HUES6 (cell line): ENCODE measurements at regions not wholly inside any gene's neighbourhood (a gene's known extent, or its start where the extent isn't known, plus 50 kb on each side); places are given as distances from the start of the nearest gene placed in this dataset.
"Not testable (repeated sequence)": the region's sequence is repeated elsewhere in the genome, so short reads cannot be mapped to it uniquely, and the experiment has no call there.

Experiments used
- H3K27ac ChIP-seq: 2 replicates; pipeline ENCODE4 v1.7.0; 2013; ENCODE audit warnings: low read depth, mild to moderate bottlenecking, low read length, inconsistent platforms
- H3K27me3 ChIP-seq: 2 replicates; pipeline ENCODE4 v1.6.1; 2013; ENCODE audit warnings: low read length; ENCODE audit not compliant: control insufficient read depth, insufficient read depth
- H3K36me3 ChIP-seq: 2 replicates; pipeline ENCODE4 v1.6.1; 2013; ENCODE audit warnings: low read length; ENCODE audit not compliant: control insufficient read depth, insufficient read depth
- H3K4me1 ChIP-seq: 2 replicates; pipeline ENCODE4 v1.6.1; 2013; ENCODE audit warnings: low read length; ENCODE audit not compliant: control insufficient read depth, insufficient read depth
- H3K4me3 ChIP-seq: 2 replicates; pipeline ENCODE4 v1.5.1; 2013; ENCODE audit warnings: low read depth, low read length
- H3K9ac ChIP-seq: one replicate; pipeline ENCODE4 v1.6.1; 2013; ENCODE audit warnings: mild to moderate bottlenecking, low read length
- H3K9me3 ChIP-seq: 2 replicates; pipeline ENCODE4 v1.6.1; 2013; ENCODE audit warnings: low read depth, low read length; ENCODE audit not compliant: control insufficient read depth, insufficient read depth

DNA sequence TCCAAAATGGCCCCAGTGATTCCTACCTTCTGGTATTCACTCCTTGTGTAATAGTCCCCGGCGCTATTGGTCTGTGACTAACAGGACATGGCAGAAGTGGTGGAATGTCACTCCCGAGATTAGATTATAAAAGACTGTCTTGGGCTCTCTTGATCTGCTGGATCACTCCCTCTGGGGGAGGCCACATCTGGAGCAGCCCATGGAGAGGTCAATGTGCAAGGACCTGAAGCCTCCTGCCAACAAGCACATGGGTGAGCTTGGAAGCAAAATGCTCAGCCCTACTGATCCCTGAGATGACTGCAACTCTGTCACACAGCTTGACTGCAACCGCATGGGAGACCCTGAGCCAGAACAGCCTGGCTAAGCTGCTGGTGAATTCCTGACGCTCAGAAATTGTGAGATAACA, 94.3 kb upstream of the GLI2 start:
- Histone ChIP-seq H3K9ac (no peak overlapping the region), H3K9me3 (no peaks in the 10 kb centered on the region), H3K27ac (no peak overlapping the region), H3K36me3 (no peaks in the 10 kb centered on the region), H3K27me3 (peaks cover 21% of the 10 kb centered on the region), H3K4me1 (no peaks in the 10 kb centered on the region), H3K4me3 (no peak overlapping the region)

DNA sequence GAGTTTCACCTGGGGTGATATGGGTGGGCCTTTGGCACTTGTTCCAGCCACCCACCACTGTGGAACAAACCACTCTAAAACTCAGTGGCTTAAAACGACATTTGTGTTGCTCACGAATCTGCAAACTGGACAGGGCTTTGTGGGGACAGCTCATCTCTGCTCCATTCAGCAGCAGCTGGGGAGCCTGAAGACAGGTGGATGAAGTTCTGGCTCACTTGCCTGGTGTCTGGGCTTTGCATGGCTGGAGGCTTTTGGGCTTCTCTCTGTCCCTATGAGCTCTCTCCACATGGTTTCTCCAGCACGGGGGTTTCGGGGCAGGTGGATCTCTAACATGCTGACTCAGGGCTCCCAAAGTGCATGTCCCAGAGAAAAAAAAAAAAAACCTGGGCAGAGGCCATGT, 93.0 kb upstream of the GLI2 start:
- Histone ChIP-seq H3K27ac (no peak overlapping the region), H3K4me1 (0 out of 2 replicates have a peak, but pooled peaks cover 4% of the 10 kb centered on the region), H3K9me3 (no peaks in the 10 kb centered on the region; the same call in 1 of the 2 replicates), H3K9ac (no peak overlapping the region), H3K27me3 (peaks cover 14% of the 10 kb centered on the region; the same call in 1 of the 2 replicates), H3K4me3 (no peak overlapping the region), H3K36me3 (no peaks in the 10 kb centered on the region)

DNA sequence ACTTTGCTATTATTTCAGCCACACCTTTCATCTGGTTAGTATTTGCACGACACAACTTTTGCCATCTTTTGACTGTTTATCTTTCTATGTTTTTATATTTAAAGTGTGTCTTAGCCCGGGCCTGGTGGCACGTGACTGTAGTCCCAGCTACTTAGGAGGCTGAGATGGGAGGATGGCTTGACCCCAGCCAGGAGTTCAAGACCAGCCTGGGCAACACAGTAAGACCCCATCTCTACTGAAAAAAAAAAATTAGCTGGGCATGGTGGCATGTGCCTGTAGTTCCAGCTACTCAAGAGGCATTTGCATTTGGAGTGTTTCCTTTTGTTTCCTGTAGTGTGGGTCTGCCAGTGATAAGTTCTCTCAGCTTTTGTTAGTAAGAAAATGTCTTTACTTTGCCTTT, 88.7 kb upstream of the GLI2 start:
- Histone ChIP-seq H3K4me3 (no peak overlapping the region), H3K9ac (no peak overlapping the region), H3K4me1 (0 out of 2 replicates have a peak, but pooled peaks cover 5% of the 10 kb centered on the region), H3K27ac (no peak overlapping the region), H3K9me3 (peaks cover 26% of the 10 kb centered on the region), H3K36me3 (no peaks in the 10 kb centered on the region), H3K27me3 (peaks cover 3% of the 10 kb centered on the region; the same call in 1 of the 2 replicates)

DNA sequence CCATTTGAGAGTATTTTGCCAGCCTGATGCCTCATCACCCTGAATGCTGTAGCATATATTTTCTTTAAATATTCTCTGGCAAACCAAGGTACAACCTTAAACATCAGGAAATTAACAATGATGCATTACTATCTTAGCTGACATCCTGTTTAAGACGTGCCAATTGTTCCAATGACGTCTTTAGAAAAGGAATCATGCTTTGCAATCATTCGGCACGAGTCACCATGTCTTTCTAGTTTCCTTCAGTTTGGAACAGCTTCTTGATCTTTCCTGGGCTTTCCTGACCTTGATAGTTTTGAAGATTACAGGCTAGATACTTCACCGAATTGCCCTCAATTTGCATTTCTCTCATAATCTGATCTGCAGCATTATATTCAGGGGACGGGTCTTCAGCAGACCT, 88.2 kb upstream of the GLI2 start:
- Histone ChIP-seq H3K9me3 (peaks cover 31% of the 10 kb centered on the region), H3K27me3 (peaks cover 6% of the 10 kb centered on the region), H3K27ac (no peak overlapping the region), H3K4me1 (0 out of 2 replicates have a peak, but pooled peaks cover 5% of the 10 kb centered on the region), H3K4me3 (no peak overlapping the region), H3K9ac (no peak overlapping the region), H3K36me3 (no peaks in the 10 kb centered on the region)

DNA sequence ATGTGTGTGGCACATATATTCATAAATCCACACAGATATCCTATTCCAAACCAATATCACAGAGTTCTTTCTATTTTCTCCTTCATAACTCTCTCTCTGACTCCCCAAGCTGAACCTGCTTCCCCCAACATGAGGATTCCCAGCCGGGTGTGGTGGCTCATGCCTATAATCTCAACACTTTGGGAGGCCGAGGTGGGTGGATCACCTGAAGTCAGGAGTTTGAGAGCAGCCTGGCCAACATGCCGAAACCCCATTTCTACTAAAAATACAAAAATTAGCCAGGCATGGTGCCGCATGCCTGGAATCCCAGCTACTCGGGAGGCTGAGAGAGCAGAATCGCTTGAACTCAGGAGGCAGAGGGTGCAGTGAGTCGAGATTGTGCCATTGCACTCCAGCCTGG, 86.3 kb upstream of the GLI2 start:
- H3K9ac ChIP-seq, H3K4me1 ChIP-seq, H3K36me3 ChIP-seq, H3K4me3 ChIP-seq, H3K27ac ChIP-seq: not testable (repeated sequence)
- Histone ChIP-seq H3K27me3 (peaks cover 16% of the 10 kb centered on the region; the same call in 1 of the 2 replicates), H3K9me3 (peaks cover 31% of the 10 kb centered on the region)

DNA sequence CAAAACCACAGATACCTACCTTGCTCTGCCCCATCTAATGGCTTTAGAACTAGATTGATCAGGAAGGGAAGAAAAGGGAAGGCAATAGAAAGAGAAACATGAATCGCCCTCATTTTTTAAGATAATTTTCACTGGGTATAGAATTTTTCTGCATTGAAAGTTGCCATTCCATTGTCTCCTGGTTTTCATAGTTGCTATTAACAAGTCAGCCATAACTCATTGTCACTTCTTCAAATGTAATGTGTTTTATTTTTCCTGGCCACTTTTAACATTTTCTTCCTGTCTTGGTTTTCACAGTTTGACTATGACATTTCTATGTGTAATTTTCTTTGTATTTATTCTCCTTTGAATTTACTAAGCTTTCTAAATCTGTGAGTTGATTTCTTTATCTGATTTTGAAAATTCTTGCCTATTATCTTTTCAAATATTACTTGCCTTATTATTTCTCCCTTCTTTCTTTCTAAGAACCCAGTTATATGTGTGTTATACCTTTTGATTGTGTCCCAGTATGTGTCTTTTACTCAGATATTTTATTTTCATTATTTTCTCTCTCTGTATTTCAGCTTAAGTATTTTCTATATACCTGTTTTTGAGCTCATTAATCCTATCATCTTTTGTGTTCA, 85.5 kb upstream of the GLI2 start:
- H3K9ac ChIP-seq: no peak overlapping the region
- H3K4me3 ChIP-seq: no peak overlapping the region
- no peak overlapping the region for H3K27ac ChIP-seq
- peaks cover 5% of the 10 kb centered on the region; the same call in 1 of the 2 replicates for H3K4me1 ChIP-seq
- H3K9me3 ChIP-seq: peaks cover 31% of the 10 kb centered on the region
- no peaks in the 10 kb centered on the region for H3K36me3 ChIP-seq
- peaks cover 21% of the 10 kb centered on the region; the same call in 1 of the 2 replicates for H3K27me3 ChIP-seq

DNA sequence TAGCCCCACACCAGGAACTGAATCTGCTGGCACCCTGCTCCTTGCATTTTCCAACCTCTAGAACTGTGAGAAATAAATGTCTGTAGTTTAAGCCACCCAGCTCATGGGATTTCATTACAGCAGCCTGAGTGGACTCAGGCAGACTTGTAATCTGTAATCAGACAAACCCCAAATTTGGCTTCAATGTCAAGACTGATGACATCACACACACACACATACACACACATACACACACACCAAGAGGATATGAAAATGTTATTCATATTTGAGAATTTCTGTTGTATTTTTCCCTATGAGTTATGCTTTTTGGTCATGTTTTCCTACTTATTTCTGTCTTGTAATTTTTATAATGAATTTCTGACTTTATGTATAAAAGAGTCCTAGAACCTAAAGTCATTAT, 83.8 kb upstream of the GLI2 start:
- peaks cover 31% of the 10 kb centered on the region for H3K9me3 ChIP-seq
- H3K9ac ChIP-seq: no peak overlapping the region
- peaks cover 5% of the 10 kb centered on the region; the same call in 1 of the 2 replicates for H3K4me1 ChIP-seq
- H3K27me3 ChIP-seq: peaks cover 32% of the 10 kb centered on the region
- H3K4me3 ChIP-seq: no peak overlapping the region
- H3K27ac ChIP-seq: no peak overlapping the region
- H3K36me3 ChIP-seq: no peaks in the 10 kb centered on the region

DNA sequence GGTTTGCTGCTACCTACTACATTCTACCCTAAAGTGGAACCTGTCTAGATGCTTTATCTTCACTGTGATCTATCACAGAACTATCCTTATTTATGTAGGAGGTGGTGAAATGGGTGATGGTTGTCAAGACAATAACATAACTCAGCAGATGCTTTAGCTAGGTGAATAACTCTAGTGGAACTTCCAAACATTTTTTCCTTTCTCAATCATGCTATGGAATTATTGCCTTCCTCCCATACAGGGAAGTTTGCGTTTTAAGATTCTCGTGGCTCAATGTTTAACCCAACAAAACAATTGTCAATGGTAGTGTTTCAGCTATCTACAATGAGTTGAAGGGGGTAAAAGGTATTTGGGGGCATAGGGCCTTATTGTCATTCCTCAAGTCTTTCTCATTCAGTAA, 82.6 kb upstream of the GLI2 start:
- no peaks in the 10 kb centered on the region; the same call in 1 of the 2 replicates for H3K4me1 ChIP-seq
- H3K9ac ChIP-seq: no peak overlapping the region
- H3K27ac ChIP-seq: no peak overlapping the region
- H3K27me3 ChIP-seq: peaks cover 32% of the 10 kb centered on the region
- no peak overlapping the region for H3K4me3 ChIP-seq
- H3K9me3 ChIP-seq: peaks cover 31% of the 10 kb centered on the region
- no peaks in the 10 kb centered on the region for H3K36me3 ChIP-seq

DNA sequence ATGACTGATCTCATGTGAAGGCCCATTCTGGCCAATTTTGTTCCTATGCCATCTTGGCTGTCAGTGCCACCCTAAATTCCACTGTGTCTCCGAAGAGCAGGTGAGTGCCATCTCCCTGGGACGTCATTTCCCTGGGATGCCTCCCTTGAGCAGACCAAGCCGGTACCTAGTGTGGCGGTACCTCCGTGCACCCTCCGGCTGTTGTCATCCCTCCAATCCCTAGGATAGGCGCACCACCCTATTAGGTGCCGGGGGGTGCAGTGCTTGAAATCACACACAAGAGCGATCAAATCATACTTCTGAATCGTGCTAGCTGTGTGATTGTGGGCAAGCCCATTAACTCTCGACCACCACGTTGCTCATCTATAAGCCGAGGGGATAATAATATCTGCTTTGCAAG, 81.8 kb upstream of the GLI2 start:
- peaks cover 31% of the 10 kb centered on the region for H3K9me3 ChIP-seq
- H3K27ac ChIP-seq: no peak overlapping the region
- H3K36me3 ChIP-seq: no peaks in the 10 kb centered on the region
- no peak overlapping the region; the same call in 1 of the 2 replicates for H3K4me3 ChIP-seq
- no peaks in the 10 kb centered on the region; the same call in 1 of the 2 replicates for H3K4me1 ChIP-seq
- H3K9ac ChIP-seq: no peak overlapping the region
- H3K27me3 ChIP-seq: peaks cover 32% of the 10 kb centered on the region

DNA sequence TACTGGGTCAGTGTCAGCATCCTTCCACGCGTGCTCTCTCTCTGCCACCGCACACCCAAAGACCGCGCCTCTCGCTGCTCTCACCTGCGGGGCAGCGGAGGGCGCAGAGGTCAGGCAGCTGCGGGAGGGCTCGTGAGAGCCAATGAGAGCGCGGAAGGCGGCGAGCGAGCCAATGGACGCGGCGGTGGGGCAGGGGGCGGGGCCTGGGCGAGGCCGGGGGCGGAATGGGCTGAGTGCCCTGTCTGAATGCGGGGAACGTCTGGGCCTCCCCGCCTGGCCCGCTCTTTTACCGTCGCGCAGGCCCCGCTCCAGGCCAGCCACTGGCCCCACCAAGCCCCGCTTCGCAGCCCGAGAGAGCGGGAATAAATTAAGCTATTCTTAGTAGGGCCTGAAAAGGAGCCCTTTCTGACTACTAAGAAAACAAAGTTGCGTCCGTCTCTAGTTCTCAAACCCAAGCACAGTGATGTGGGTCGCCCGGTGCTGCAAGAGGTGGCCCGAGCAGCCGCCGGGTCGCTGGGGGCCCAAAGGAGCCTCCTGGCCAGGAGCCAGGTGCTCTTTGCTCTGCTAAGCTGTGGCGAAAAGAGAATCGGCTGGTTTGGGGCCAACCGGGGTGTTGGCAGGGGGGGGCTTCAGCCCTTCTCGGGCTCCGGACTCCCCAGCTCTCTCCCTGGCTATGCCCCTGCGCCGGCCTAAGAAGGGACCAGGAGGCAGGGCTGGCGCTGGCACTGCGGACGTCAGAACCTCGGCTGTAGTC, 81.1 kb upstream of the GLI2 start:
- no peaks in the 10 kb centered on the region for H3K36me3 ChIP-seq
- no peak overlapping the region for H3K9ac ChIP-seq
- no peaks in the 10 kb centered on the region; the same call in 1 of the 2 replicates for H3K4me1 ChIP-seq
- H3K27ac ChIP-seq: no peak overlapping the region
- H3K27me3 ChIP-seq: peaks cover 37% of the 10 kb centered on the region
- peaks cover 28% of the 10 kb centered on the region for H3K9me3 ChIP-seq
- peak overlapping the region; percentile 32; the same call in 1 of the 2 replicates for H3K4me3 ChIP-seq

DNA sequence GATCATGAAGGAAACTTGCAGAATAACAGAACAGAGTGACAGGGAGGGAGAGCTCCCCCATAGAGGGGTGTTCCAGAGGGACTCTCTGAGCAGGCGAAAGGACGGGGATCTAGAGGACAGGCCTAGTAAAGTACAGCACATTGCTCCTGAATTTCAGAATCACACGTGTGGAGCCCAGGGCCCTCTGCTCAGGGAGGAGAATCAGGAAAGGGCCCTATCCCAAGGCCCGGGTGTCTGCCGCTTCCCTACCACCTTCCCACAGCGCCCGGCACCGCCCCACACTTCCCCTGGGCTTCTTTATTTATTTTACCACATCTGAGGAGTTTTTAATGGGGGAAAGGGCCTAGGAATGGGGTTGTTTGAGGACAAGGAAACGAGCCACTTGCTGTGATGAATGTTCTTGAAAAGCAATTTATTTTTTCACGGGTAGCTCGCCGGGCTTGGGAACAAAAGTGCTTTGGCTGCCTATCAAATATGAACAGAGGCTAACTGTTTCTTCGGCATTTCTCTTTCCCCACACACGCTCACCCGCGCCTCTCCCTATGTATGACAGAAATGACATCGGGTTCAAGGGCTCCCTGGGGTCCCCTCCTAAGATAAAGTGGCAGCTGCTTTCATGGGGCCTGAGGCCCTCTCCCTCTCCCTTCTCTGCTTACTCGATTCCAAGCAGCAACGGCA, 79.3 kb upstream of the GLI2 start:
- Histone ChIP-seq H3K36me3 (no peaks in the 10 kb centered on the region), H3K4me1 (peaks cover 11% of the 10 kb centered on the region), H3K27ac (no peak overlapping the region), H3K4me3 (no peak overlapping the region), H3K9ac (no peak overlapping the region), H3K9me3 (peaks cover 11% of the 10 kb centered on the region), H3K27me3 (peaks cover 56% of the 10 kb centered on the region)
